ENCODE measurements at regions not wholly inside any gene's neighbourhood (a gene's known extent, or its start where the extent isn't known, plus 50 kb on each side); places are given as distances from the start of the nearest gene placed in this dataset.

GRCh38 chr4:137432446-137433311 is 99.6 kb downstream of the PCDH18 start:
- H3K9me3 ChIP-seq: no peaks in the 10 kb centered on the region
- no peaks in the 10 kb centered on the region for H3K27me3 ChIP-seq
- no peak overlapping the region for H3K4me3 ChIP-seq
- no peak overlapping the region for H3K27ac ChIP-seq
- no peaks in the 10 kb centered on the region for H3K4me1 ChIP-seq
- intact Hi-C loops (cut with DNase I): no loop called here
- DNase-seq (no peak), ATAC-seq (no peak)
- TF ChIP-seq, protein P1, sequence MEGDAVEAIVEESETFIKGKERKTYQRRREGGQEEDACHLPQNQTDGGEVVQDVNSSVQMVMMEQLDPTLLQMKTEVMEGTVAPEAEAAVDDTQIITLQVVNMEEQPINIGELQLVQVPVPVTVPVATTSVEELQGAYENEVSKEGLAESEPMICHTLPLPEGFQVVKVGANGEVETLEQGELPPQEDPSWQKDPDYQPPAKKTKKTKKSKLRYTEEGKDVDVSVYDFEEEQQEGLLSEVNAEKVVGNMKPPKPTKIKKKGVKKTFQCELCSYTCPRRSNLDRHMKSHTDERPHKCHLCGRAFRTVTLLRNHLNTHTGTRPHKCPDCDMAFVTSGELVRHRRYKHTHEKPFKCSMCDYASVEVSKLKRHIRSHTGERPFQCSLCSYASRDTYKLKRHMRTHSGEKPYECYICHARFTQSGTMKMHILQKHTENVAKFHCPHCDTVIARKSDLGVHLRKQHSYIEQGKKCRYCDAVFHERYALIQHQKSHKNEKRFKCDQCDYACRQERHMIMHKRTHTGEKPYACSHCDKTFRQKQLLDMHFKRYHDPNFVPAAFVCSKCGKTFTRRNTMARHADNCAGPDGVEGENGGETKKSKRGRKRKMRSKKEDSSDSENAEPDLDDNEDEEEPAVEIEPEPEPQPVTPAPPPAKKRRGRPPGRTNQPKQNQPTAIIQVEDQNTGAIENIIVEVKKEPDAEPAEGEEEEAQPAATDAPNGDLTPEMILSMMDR (IDR thresholded peaks at IDR 0.05): no peak
- no peaks in the 10 kb centered on the region for H3K36me3 ChIP-seq

DNA sequence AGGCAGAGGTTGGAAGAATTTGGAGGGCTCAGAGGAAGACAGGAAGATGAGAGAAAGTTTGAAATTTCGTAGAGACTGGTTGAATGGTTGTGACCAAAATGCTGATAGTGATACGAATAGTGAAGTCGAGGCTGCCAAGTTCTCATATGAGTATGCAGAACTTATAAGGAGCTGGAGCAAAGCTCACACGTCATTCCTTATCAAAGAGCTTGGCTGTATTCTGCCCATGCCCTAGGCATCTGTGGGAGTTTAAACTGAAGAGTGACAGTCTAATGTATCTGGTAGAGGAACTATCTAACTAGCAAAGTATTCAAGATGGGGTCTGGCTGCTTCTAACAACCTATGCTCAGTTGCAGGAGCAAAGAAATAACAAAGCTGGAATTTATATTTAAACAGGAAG is 102.1 kb downstream of the PCDH18 start:
- Histone ChIP-seq H3K4me3 (no peak overlapping the region), H3K27ac (no peak overlapping the region), H3K9me3 (no peaks in the 10 kb centered on the region), H3K4me1 (no peaks in the 10 kb centered on the region), H3K27me3 (no peaks in the 10 kb centered on the region), H3K36me3 (no peaks in the 10 kb centered on the region)
- intact Hi-C loops (cut with DNase I): no loop called here
- ATAC-seq: no peak
- no peak for DNase-seq
- TF ChIP-seq, protein P1 (IDR thresholded peaks at IDR 0.05): no peak

DNA sequence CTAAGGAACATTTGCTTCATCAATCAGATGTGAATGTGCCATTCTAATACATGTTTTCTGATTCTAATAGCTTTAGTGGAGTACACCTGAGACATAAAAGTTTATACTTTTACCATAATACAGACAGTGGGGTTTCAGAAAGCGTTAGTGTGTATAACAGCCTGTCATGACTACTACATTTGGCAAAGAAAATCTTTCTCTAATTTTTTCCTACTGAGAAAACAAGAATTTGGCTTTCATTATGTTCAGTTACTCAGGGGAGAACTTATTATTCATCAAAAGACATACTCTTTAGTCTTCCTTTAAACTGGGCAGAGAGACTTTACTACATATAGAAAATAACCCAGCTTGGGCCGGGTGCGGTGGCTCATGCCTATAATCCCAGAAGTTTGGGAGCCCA is 104.9 kb downstream of the PCDH18 start:
- no peak for ATAC-seq
- no peaks in the 10 kb centered on the region for H3K9me3 ChIP-seq
- H3K36me3 ChIP-seq: no peaks in the 10 kb centered on the region
- no peak overlapping the region for H3K27ac ChIP-seq
- DNase-seq: no peak
- H3K4me1 ChIP-seq: no peaks in the 10 kb centered on the region
- H3K27me3 ChIP-seq: no peaks in the 10 kb centered on the region
- no peak overlapping the region for H3K4me3 ChIP-seq
- TF ChIP-seq, protein P1 (IDR thresholded peaks at IDR 0.05): no peak
- intact Hi-C loops (cut with DNase I): no loop called here

DNA sequence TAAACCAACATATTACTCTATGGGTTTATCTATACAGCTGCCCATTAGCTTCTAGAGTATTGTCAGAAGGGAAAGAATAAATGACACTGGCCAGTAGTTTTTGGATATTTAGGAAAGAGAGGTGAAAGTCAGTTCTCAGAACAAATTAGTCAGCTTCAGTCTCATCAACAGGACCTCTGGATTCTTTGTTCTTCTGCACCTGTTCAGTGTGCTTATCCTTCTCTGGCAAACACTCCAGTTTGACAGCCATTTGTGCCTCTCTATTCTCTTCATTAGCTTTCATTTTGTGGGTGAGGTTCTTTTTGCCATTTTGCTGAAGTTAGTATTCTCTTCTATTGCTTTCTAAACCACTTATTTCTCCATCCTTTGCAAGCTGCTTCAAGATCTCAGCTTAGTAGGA is 107.0 kb downstream of the PCDH18 start:
- intact Hi-C loops (cut with DNase I): no loop called here
- H3K27me3 ChIP-seq: no peaks in the 10 kb centered on the region
- no peaks in the 10 kb centered on the region for H3K9me3 ChIP-seq
- no peaks in the 10 kb centered on the region for H3K4me1 ChIP-seq
- H3K27ac ChIP-seq: no peak overlapping the region
- no peaks in the 10 kb centered on the region for H3K36me3 ChIP-seq
- TF ChIP-seq, protein P1 (IDR thresholded peaks at IDR 0.05): no peak
- DNase-seq (no peak), ATAC-seq (no peak)
- no peak overlapping the region for H3K4me3 ChIP-seq

DNA sequence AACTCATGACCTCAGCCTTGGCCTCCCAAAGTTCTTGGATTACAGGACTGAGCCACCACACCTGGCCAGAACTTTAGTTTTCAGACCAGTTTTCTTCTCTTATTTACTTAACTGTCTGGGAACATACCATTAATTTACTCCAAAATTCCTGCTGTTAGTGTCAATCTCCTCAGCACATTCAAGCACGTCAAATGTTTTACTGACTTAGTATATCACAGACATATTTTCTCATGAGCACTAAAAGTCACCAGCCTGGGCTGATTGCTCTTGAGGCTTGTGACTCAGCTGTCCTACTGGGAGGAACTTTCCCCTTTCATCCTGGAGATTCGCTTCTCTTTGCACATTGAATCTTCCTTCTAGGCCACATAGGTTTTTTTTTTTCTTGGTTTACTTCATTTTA is 109.6 kb downstream of the PCDH18 start:
- H3K36me3 ChIP-seq: no peaks in the 10 kb centered on the region
- DNase-seq (no peak), ATAC-seq (no peak)
- no peaks in the 10 kb centered on the region for H3K9me3 ChIP-seq
- TF ChIP-seq, protein P1 (IDR thresholded peaks at IDR 0.05): no peak
- H3K27me3 ChIP-seq: no peaks in the 10 kb centered on the region
- H3K4me1 ChIP-seq: no peaks in the 10 kb centered on the region
- intact Hi-C loops (cut with DNase I): no loop called here
- H3K4me3 ChIP-seq: no peak overlapping the region
- H3K27ac ChIP-seq: no peak overlapping the region

All from upper lobe of right lung (tissue), 1 donor.